Fibroblast of skin of abdomen (primary cell): ENCODE measurements at regions not wholly inside any gene's neighbourhood (a gene's known extent, or its start where the extent isn't known, plus 50 kb on each side); places are given as distances from the start of the nearest gene placed in this dataset.
"Not testable (repeated sequence)": the region's sequence is repeated elsewhere in the genome, so short reads cannot be mapped to it uniquely, and the experiment has no call there.

Experiments used
- DNase-seq: peaks from one replicate; pipeline ENCODE4 v3.0.0-alpha.2; 2013

GRCh38 chr12:18849761-18850160 is 111.8 kb downstream of the CAPZA3 start:
- DNase-seq: peak; percentile 23

GRCh38 chr12:18850752-18851151 is 112.8 kb downstream of the CAPZA3 start:
- no peak for DNase-seq

DNA sequence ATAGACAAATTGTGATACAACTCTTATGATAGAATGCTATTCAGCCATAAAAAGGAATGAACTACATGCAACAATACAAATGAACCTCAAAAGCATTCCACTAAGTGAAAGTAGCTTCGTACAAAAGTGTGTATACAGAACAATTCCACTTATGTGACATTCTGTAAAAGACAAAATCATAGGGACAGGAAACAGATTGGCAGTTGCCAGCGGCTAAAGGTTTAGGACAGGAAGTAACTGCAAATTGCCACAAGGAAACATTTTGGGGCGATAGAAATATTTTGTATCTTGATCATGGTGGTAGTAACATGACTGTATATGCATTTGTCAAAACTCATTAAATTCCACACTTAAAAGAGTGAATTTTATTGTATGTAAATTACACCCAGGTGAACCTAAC is 113.4 kb downstream of the CAPZA3 start:
- no peak for DNase-seq

GRCh38 chr12:18853570-18854366 is 115.8 kb downstream of the CAPZA3 start:
- DNase-seq: no peak

- DNase-seq: no peak
Observed at GRCh38 chr12:18857656-18858055, 119.7 kb downstream of the CAPZA3 start.

DNA sequence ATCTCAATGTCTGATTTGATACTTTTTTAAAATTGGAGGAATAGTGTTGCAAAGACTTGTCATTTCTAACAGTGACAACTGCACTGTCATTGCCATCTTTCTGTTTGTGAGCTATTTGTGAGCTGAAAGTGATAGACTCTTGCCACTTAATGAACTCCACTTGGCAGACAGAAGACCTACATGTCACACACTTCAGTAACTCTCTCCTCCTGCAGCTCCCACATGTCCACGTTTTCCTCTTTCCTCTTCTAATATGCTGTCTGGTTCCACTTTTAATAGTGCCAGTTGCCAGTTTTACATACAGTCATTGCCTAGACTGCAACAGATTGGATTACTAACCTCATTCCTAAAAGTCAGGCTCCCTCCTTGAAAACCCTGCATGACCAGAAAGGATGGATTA is 121.5 kb downstream of the CAPZA3 start:
- DNase-seq: no peak

DNA sequence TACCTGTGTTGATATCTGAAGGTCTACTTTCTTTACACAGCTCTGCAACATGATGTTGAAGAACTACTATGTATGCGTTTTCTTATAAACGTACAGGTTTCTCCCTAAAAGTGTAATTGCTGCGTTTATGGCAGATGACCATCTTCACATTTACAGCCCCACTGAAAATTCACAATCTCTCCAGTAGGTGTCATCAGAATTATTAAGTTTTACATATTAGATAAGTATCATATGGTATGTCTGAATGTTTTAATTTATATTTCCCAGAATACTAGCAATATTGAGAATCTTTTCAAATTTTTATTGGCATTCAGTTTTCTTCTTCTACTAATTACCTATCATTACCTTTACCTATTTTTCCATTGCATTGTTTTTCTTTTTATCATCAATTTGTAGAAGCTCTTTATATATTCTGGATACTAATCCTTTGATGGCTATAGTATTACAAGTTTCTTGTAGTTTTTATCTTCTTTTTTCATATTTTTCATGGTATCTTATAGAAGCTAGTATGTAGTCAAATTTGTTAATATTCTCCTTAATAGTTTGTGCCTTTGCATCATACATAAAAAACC is 123.5 kb downstream of the CAPZA3 start:
- DNase-seq: peak; percentile 24

DNA sequence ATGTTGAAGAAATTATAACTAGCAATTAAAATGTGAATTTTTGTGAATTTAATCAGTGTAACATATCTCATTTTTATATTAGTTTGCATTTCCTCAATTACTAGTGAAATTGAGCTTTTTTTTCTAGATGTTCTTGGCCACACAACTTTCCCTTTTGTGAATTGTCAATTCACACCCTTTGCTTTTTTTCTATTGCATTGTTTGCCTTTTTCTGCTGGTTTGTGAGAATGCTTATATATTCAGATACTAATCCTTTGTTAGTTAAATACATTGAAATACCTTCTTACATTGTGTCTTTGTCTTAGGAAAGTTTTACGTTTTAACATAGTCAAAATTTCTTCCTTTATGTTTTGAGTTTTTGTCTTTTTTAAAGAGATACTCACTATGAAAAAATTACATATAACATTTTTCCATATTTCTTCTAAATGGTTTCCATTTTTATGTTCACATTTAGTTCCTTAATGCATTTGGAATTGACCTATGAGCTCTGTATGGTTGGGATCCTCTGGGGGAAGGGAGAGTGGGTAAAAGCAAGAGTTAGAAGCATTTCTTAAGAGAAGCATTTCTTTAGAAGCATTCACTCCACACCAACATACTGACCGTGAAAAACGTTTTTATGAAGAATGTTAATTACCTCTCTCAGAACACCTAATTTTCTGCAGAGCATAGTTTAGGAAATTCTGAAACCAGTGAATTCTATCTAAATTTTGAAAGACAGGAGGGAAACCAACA is 126.0 kb downstream of the CAPZA3 start:
- no peak for DNase-seq

- peak; percentile 77 for DNase-seq
Observed at GRCh38 chr12:18864900-18865561, 127.1 kb downstream of the CAPZA3 start.

GRCh38 chr12:18868717-18869116 is 130.8 kb downstream of the CAPZA3 start:
- peak; percentile 75 for DNase-seq

DNA sequence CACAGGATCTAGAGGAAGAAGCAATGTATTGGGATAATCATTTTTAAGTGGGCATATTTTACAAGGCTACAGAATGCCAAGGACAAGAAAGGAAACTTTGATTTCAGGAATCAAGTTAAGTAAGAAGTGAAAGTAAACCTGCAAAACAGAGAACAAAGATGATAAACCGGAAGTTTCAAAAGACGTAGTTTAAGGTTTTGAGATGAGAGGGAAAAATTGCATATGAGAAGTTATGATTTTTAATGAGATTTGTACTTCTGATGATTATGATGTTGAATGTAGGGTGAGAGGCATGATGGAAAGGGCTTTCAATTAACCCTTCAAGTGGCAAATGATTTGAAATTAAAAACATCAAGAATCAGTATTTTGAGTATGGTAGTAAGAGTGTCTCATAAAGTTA is 134.9 kb downstream of the CAPZA3 start:
- no peak for DNase-seq

- no peak for DNase-seq
Observed at GRCh38 chr12:18878676-18879180, 140.8 kb downstream of the CAPZA3 start.

DNA sequence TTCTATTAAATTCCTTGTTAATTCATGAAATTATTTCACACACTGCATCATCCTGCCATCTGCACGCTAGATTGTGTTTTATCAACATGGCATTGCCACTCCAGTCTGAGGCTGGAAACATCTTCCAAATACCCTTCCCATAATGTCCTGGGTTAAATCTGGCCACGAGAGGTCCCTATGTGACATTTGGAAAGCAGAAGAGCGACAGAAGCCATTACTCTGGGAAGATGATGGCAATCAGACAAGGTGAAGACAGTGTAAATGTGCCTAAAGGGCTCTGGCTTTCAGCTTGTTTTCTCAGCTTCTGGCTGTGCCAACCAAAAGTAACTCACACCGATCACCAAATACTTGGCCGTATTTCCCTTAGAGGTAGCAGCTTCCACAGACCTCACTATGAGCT is 144.8 kb downstream of the CAPZA3 start:
- DNase-seq: no peak

DNA sequence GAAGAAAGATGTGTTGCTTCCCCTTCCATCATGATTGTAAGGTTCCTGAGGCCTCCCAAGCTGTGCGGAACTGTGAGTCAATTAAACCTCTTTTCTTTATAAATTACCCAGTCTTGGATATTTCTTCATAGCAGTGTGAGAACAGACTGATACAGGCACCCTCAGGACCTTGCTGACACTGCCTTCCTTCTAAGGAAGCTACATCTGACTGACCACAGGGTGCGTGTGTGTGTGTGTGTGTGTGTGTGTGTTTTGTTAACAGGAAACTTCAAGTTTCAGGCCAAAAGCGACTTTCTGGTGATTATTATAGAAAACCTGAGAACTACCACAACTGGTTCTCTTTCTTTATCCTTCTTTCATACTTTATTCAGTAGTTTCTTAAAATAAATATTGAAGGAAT is 149.0 kb downstream of the CAPZA3 start:
- no peak for DNase-seq

- no peak for DNase-seq
Observed at GRCh38 chr12:18887368-18887767, 149.4 kb downstream of the CAPZA3 start.

GRCh38 chr12:18888047-18888446 is 150.1 kb downstream of the CAPZA3 start:
- DNase-seq: no peak

GRCh38 chr12:18890621-18891020 is 152.7 kb downstream of the CAPZA3 start:
- not testable (repeated sequence) for DNase-seq

DNA sequence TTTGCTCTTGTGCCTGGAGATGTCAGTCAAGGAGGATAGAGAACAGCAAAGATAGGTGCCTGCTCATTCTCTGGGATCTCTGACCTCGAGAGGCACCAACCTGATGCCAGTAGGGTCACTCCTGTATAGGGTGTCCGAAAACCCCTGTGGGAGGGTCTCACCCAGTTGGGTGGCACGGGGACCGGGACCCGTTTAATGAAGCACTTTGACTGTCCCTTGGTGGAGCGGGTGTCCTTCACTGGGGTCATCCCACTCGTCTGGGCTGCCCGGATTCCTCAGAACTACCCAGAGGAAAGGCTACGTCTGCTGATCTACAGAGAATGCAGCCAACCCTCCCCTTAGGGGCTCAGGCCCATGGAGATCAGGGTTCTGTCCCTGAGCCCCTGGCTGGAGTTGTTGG is 157.6 kb downstream of the CAPZA3 start:
- no peak for DNase-seq

DNA sequence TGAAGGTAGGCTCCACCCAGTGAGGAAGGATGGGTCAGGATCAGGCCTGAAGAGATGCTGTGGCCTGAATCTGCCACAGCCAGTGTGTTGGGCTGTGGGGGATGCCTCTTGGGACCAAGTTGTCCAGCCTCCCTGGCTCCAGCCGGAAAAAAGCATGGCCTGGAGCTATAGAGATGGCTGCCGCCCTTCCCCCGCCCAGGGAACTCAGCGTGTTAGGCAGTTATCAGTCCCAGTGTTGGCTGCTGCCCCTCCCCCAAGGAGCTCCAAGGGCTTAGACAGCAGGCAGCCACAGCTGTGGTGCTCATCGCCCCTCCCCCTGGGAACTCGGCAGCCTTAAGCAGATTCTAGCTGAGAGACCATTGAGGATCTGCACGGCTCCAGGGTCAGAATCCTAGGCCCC is 158.0 kb downstream of the CAPZA3 start:
- DNase-seq: no peak

DNA sequence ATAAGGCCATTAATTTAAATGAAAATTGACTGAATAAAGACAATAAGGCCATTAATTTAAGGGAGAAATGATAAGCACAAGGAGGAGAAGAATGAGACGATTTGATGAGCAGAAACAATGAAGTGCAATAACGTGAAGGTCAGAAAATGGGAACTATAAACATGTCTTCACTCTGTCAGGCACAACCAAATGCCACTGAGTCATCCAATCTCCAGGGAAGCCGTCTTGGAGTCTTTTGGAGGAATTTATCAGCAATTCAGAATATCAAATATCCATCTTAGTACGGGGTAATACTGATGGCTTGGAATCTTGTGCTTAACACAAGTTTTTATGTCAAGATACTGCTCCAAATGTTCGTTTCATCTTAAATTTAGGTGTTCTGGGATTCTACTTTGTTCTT is 159.9 kb downstream of the CAPZA3 start:
- peak; percentile 13 for DNase-seq

- DNase-seq: peak; percentile 15
Observed at GRCh38 chr12:18898470-18898869, 160.6 kb downstream of the CAPZA3 start.

DNA sequence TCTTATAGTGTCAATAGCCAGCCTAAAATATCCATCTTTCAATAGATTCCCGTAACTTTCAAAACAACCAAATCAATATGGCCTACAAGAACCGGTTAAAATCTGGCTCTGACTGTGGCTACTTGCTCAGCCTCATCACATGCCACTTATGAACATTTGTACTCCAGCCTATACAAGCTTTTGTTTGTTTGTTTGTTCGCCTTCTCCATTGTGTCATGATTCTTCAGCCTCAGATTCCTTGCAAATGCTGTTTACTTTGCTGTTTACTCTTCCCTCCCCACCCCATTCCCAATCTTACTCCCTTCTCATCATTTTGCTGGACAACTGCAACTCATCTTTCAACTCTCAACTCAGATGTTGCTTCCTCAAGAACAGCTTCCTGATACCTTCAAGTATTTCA is 161.2 kb downstream of the CAPZA3 start:
- DNase-seq: no peak
